Gastroesophageal sphincter (tissue), 3 donors: ENCODE measurements at regions not wholly inside any gene's neighbourhood (a gene's known extent, or its start where the extent isn't known, plus 50 kb on each side); places are given as distances from the start of the nearest gene placed in this dataset.
"Not testable (repeated sequence)": the region's sequence is repeated elsewhere in the genome, so short reads cannot be mapped to it uniquely, and the experiment has no call there.

ENCODE experiments used
- POLR2A ChIP-seq, 2 donors: fragments of 450-650 bp; IDR thresholded peaks; one replicate each; pipeline ENCODE4 v1.6.1; 2017; ENCODE audit warnings: antibody characterized with exemption in 2 of 2, mild to moderate bottlenecking in 2 of 2, moderate library complexity in 1 of 2
- TF ChIP-seq, protein P1 (sequence below), 4 experiments: fragments of 200-600 bp in 2 of 4; fragments of 450-650 bp in 2 of 4; sonication (generic) in 1 of 4; IDR thresholded peaks; one replicate each; pipeline ENCODE4 v1.5.1; 2017 to 2019; ENCODE audit warnings: antibody characterized with exemption in 4 of 4, mild to moderate bottlenecking in 2 of 4, moderate library complexity in 2 of 4

GRCh38 chr9:40929488-40929845 is 199.0 kb downstream of the FOXD4L6 start:
- TF ChIP-seq, protein P1, sequence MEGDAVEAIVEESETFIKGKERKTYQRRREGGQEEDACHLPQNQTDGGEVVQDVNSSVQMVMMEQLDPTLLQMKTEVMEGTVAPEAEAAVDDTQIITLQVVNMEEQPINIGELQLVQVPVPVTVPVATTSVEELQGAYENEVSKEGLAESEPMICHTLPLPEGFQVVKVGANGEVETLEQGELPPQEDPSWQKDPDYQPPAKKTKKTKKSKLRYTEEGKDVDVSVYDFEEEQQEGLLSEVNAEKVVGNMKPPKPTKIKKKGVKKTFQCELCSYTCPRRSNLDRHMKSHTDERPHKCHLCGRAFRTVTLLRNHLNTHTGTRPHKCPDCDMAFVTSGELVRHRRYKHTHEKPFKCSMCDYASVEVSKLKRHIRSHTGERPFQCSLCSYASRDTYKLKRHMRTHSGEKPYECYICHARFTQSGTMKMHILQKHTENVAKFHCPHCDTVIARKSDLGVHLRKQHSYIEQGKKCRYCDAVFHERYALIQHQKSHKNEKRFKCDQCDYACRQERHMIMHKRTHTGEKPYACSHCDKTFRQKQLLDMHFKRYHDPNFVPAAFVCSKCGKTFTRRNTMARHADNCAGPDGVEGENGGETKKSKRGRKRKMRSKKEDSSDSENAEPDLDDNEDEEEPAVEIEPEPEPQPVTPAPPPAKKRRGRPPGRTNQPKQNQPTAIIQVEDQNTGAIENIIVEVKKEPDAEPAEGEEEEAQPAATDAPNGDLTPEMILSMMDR (IDR thresholded peaks at IDR 0.05): not testable (repeated sequence)
- TF ChIP-seq POLR2A (IDR thresholded peaks at IDR 0.05): not testable (repeated sequence)
